ENCODE measurements at regions not wholly inside any gene's neighbourhood (a gene's known extent, or its start where the extent isn't known, plus 50 kb on each side); places are given as distances from the start of the nearest gene placed in this dataset.

DNA sequence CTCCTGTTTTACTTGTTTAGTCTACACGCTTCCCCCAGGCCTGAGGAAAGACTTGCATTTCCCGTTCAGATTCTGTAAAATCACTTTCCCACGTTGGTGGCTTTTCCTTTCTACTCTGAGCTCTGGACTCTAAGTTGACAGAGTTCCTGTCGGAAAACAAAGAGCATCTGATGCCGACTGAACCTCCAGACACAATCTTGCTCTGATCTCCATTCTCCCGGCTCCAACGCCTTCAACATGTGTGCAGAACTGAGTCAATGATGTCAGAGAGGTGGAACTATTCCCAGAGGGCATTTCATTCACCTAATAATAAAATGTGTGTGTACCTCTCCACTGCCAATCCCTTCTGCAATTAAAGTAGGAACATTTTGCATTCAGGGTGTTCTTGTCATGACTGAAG is 147.7 kb downstream of the MIS18A start:
- H3K27ac ChIP-seq: no peak overlapping the region
- no peak overlapping the region for H3K4me3 ChIP-seq
- no peak for DNase-seq (ENCODE audit: low spot score)
- TF ChIP-seq, protein P1, sequence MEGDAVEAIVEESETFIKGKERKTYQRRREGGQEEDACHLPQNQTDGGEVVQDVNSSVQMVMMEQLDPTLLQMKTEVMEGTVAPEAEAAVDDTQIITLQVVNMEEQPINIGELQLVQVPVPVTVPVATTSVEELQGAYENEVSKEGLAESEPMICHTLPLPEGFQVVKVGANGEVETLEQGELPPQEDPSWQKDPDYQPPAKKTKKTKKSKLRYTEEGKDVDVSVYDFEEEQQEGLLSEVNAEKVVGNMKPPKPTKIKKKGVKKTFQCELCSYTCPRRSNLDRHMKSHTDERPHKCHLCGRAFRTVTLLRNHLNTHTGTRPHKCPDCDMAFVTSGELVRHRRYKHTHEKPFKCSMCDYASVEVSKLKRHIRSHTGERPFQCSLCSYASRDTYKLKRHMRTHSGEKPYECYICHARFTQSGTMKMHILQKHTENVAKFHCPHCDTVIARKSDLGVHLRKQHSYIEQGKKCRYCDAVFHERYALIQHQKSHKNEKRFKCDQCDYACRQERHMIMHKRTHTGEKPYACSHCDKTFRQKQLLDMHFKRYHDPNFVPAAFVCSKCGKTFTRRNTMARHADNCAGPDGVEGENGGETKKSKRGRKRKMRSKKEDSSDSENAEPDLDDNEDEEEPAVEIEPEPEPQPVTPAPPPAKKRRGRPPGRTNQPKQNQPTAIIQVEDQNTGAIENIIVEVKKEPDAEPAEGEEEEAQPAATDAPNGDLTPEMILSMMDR (IDR thresholded peaks at IDR 0.05): no peak

GRCh38 chr21:32130031-32130891 is 148.6 kb downstream of the MIS18A start:
- no peak overlapping the region for H3K4me3 ChIP-seq

GRCh38 chr21:32127081-32127480 is 151.8 kb downstream of the MIS18A start:
- TF ChIP-seq, protein P1 (IDR thresholded peaks at IDR 0.05): no peak
- no peak for DNase-seq (ENCODE audit: low spot score)
- Histone ChIP-seq H3K4me3 (no peak overlapping the region), H3K27ac (no peak overlapping the region)

More at GRCh38 chr21:32130031-32130891, 148.6 kb downstream of the MIS18A start:
- TF ChIP-seq, protein P1 (IDR thresholded peaks at IDR 0.05): no peak
- no peak for DNase-seq (ENCODE audit: low spot score)
- H3K27ac ChIP-seq: no peak overlapping the region

DNA sequence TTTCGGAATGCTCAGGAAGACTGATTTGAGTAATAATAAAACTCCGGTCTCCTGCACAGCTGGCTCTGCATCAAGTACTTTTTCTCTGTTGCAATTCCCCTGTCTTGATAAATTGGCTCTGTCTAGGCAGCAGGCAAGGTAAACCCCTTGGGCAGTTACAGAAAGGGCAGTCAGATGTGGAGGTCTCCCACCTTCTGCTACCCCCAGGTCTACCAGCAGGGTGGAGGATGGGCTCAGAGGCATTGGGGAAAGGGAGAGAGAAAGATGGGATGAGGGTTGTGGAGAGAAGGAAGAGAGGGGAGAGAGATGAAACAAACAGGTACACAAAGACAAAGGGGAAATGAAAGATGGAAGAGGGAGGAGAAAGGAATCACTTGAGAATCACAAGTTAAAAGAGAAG is 156.8 kb downstream of the MIS18A start:
- DNase-seq (ENCODE audit: low spot score): no peak
- TF ChIP-seq, protein P1 (IDR thresholded peaks at IDR 0.05): no peak
- Histone ChIP-seq H3K4me3 (no peak overlapping the region), H3K27ac (no peak overlapping the region)

GRCh38 chr21:32120230-32120629 is 158.6 kb downstream of the MIS18A start:
- TF ChIP-seq, protein P1 (IDR thresholded peaks at IDR 0.05): no peak
- Histone ChIP-seq H3K27ac (no peak overlapping the region), H3K4me3 (no peak overlapping the region)
- DNase-seq (ENCODE audit: low spot score): no peak

- Histone ChIP-seq H3K4me3 (no peak overlapping the region), H3K27ac (no peak overlapping the region)
- no peak for DNase-seq (ENCODE audit: low spot score)
- TF ChIP-seq, protein P1 (IDR thresholded peaks at IDR 0.05): no peak
Measured at GRCh38 chr21:32119811-32120210, 159.0 kb downstream of the MIS18A start.

DNA sequence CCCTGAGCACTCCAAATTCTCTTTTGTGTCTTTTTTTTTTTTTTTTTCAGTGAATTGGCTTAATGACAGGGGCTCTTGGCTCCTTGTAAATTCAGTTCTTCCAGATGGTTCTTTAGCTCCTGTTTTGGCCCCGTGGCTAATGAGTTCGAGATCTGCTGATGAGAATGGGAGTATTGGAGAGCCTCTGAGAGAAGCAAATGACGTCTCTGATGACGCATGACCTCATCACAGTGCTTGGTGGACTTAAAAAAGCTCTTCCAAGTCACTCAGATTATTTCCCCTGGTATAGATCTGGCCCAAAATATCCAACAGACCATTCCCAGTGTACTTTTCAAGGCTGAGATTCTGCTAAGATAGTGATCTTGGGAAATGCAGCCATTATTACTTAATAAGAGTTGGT is 159.5 kb downstream of the MIS18A start:
- DNase-seq (ENCODE audit: low spot score): no peak
- no peak overlapping the region for H3K4me3 ChIP-seq
- H3K27ac ChIP-seq: no peak overlapping the region
- TF ChIP-seq, protein P1 (IDR thresholded peaks at IDR 0.05): no peak

Data from coronary artery (tissue), 2 donors.